HFF-Myc (cell line): ENCODE measurements at regions not wholly inside any gene's neighbourhood (a gene's known extent, or its start where the extent isn't known, plus 50 kb on each side); places are given as distances from the start of the nearest gene placed in this dataset.

Experiments
- DNase-seq: peaks from one replicate; pipeline ENCODE4 v3.0.0-alpha.2; 2011; ENCODE audit warnings: low read depth; ENCODE audit errors: extremely low read depth
- H3K4me3 ChIP-seq: replicated peaks from 2 replicates; pipeline ENCODE4 v1.5.1; 2011; ENCODE audit warnings: low read depth, mild to moderate bottlenecking, control low read depth, low read length
- CTCF ChIP-seq: IDR thresholded peaks from 2 replicates; pipeline ENCODE4 v1.5.1; 2012; ENCODE audit warnings: mild to moderate bottlenecking, low read depth, low read length, control low read depth; ENCODE audit errors: missing control alignments

GRCh38 chr5:74255692-74256392, 384.7 kb downstream of the ENC1 start:
- TF ChIP-seq CTCF = no peak
- DNase-seq = no peak
- H3K4me3 ChIP-seq = no peak overlapping the region

DNA sequence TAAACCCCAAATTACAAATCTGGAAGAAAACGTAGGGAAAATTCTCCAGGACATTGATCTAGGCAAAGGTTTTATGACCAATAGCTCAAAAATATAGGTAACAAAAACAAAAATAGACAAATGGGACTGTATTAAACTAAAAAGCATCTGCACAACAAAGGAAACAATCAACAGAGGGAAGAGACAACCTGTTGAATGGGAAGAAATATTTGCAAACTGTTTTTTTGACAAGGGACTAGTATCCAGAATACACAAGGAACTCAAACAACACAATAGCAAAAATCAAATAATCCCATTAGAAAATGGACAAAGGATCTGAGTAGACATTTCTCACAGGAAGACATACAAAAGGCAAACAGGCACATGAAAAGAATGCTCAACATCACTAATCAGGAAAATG, 386.3 kb downstream of the ENC1 start:
- no peak for DNase-seq
- no peak overlapping the region for H3K4me3 ChIP-seq
- no peak for TF ChIP-seq CTCF

GRCh38 chr5:74252044-74252443, 388.5 kb downstream of the ENC1 start:
- H3K4me3 ChIP-seq = no peak overlapping the region
- no peak for TF ChIP-seq CTCF
- DNase-seq = no peak

DNA sequence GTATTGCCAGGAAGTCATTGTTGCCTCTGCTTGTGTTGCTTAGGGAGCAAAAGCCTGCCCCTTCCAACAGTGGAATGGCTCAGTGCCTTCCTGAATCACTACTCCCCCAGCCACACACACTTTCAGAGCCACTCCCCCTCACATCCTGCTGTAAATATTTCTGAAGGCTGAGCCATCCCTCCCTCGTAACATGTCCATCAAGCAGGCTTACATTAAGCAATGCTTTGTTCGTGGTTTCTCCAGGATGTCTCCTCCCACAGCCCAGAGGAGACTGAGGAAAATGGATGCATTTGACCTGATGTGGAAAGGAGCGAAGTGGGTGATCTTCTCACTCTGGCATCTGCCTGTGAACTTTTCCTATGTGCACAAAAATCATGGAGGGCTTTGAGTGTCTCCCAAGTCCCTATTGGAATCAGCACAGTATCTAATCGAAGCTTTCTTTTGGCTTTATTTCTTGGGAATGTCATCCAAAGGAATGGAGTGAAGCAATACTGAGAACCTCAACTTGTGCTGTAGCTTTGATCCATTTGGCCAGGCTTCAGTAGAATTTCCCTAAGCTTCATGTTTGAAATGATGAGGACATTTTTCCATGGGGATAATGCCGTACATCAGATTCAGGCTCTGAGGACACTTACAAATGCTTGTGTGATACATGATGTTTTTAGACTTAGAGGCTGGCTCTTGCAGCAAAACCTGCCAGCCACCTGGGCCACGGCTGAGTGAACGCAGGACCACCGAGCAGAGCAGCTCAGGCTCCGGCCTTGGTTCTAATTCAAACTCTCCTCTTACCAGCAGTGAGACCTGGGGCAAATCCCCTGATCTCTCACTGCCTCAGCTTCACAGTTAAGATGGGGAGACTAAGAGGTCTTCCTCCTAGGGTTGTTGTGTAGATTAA, 389.1 kb downstream of the ENC1 start:
- H3K4me3 ChIP-seq = no peak overlapping the region
- no peak for TF ChIP-seq CTCF
- peak; percentile 82 for DNase-seq

DNA sequence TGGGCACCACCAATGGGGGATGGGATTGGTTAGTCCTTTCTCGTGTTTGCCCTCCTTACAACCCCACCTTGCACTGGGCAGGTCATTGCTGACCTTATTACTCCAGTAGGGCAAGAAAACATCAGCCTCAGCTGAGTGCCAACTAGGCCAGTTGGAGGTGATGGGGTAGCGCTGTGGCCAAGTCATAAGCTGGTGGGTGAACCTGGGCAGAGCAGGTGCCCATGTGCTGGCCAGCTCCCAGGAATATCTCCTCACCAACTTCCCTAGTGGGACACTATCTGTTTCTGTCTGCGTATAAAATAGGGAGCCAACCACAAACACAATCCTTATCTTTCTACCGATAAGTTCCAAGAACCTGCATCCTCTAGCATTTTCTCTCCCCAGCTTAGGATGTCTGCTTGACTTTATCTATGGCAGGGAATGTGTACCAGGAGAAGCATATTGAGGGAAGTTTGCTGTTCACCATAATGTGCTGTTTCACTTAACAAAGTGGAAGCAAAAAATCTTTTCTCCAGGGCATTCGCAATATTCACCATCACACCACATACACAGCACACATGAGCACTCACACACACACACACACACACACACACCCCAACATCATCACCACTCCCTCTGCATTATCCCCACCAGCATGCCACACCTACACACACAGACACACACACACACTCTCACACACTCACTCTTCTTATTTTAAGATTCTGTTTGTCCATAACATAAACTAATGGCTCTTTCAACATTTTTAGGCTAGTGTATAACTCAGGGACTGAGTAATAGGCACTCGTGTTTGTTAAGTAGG, 390.0 kb downstream of the ENC1 start:
- no peak for DNase-seq
- TF ChIP-seq CTCF = no peak
- no peak overlapping the region for H3K4me3 ChIP-seq

GRCh38 chr5:74248576-74248975, 392.0 kb downstream of the ENC1 start:
- TF ChIP-seq CTCF = no peak
- DNase-seq = no peak
- no peak overlapping the region for H3K4me3 ChIP-seq
